A549 (cell line): ENCODE measurements at regions not wholly inside any gene's neighbourhood (a gene's known extent, or its start where the extent isn't known, plus 50 kb on each side); places are given as distances from the start of the nearest gene placed in this dataset.

Experiments
- ATAC-seq, 2 experiments: fragments of 200-7000 bp in 1 of 2; fragments of >200 bp in 1 of 2; cut with Nextera tagmentation in 1 of 2; cut with Tn5 transposase in 1 of 2; 3 replicates each; pipeline versions ENCODE4 v1.8.0 to v1.9.1; 2018 to 2020; ENCODE audit warnings: mild to moderate bottlenecking in 1 of 2, moderate library complexity in 1 of 2
- CTCF ChIA-PET: fragments of 300-600 bp; sonication (Branson Sonifier 250); formaldehyde crosslinking; extraction: SDS; loops from one replicate; lab custom pipeline; 2021; ENCODE audit warnings: antibody characterized with exemption, inconsistent platforms; lab: Yijun Ruan, JAX
- POLR2A ChIA-PET: fragments of 350-600 bp; formaldehyde crosslinking; extraction: SDS; loops from one replicate; lab custom pipeline; 2021; ENCODE audit warnings: antibody characterized with exemption, inconsistent platforms; lab: Yijun Ruan, JAX
- DNase-seq, 2 experiments: peaks; one replicate each; pipeline versions ENCODE4 v3.0.0 to v3.0.0-alpha.2; 2011 to 2016; ENCODE audit warnings: low read depth in 1 of 2, low spot score in 1 of 2
- FAIRE-seq: peaks from 2 replicates; lab custom pipeline; 2011; peaks lifted over from hg19 to GRCh38; lab: Jason Lieb, UNC
- H3K27ac ChIP-seq, 2 experiments: fragments of >200 bp; sonication (Bioruptor Twin); formaldehyde crosslinking; 3 replicates each; pipeline ENCODE4 v1.5.1; 2016 to 2017
- H3K4me1 ChIP-seq: fragments of >200 bp; sonication (Bioruptor Twin); formaldehyde crosslinking; 3 replicates; pipeline ENCODE4 v1.6.1; 2016
- H3K4me2 ChIP-seq: fragments of >200 bp; sonication (Bioruptor Twin); formaldehyde crosslinking; 3 replicates; pipeline ENCODE4 v1.6.1; 2016
- H3K4me3 ChIP-seq: fragments of >200 bp; sonication (Bioruptor Twin); formaldehyde crosslinking; 3 replicates; pipeline ENCODE4 v1.5.1; 2016
- H3K9me3 ChIP-seq: fragments of >200 bp; sonication (Bioruptor Twin); formaldehyde crosslinking; 3 replicates; pipeline ENCODE4 v1.6.1; 2016
- EHF ChIP-seq: fragments of 250-450 bp; sonication (Bioruptor Pico); IDR thresholded peaks from 2 replicates; pipeline ENCODE4 v1.5.0; 2020; ENCODE audit warnings: mild to moderate bottlenecking
- EP300 ChIP-seq, 2 experiments: fragments of >200 bp; sonication (Bioruptor Twin); formaldehyde crosslinking; IDR thresholded peaks; 2 replicates in 1 of 2; 3 replicates in 1 of 2; pipeline ENCODE4 v1.6.1; 2016 to 2017
- ESRRA ChIP-seq: fragments of 150-350 bp; IDR thresholded peaks from 2 replicates; pipeline ENCODE4 v1.6.1; 2014; ENCODE audit warnings: mild to moderate bottlenecking, low read length, borderline replicate concordance
- FOSL2 ChIP-seq, 2 experiments: fragments of 450-650 bp in 1 of 2; fragments of >200 bp in 1 of 2; sonication (Bioruptor Twin) in 1 of 2; formaldehyde crosslinking; IDR thresholded peaks; 2 replicates each; pipeline versions ENCODE4 v1.5.0 to v1.6.1; 2016 to 2020; ENCODE audit warnings: mild to moderate bottlenecking in 1 of 2, moderate library complexity in 1 of 2
- FOXS1 ChIP-seq: fragments of 250-450 bp; sonication (Bioruptor Pico); IDR thresholded peaks from 2 replicates; pipeline ENCODE4 v1.5.0; 2020; ENCODE audit warnings: mild to moderate bottlenecking, moderate library complexity
- HEYL ChIP-seq: fragments of 250-450 bp; sonication (Bioruptor Pico); IDR thresholded peaks from 2 replicates; pipeline ENCODE4 v1.8.0; 2021; ENCODE audit warnings: mild to moderate bottlenecking, moderate library complexity
- HOXA7 ChIP-seq: fragments of 250-450 bp; sonication (Bioruptor Pico); IDR thresholded peaks from 2 replicates; pipeline ENCODE4 v1.5.0; 2020; ENCODE audit warnings: mild to moderate bottlenecking, moderate library complexity
- JUN ChIP-seq, 2 experiments: fragments of >200 bp; sonication (Bioruptor Twin); formaldehyde crosslinking; IDR thresholded peaks; 2 replicates in 1 of 2; 3 replicates in 1 of 2; pipeline ENCODE4 v1.6.1; 2016 to 2017
- JUNB ChIP-seq: fragments of >200 bp; sonication (Bioruptor Twin); formaldehyde crosslinking; IDR thresholded peaks from 2 replicates; pipeline ENCODE4 v1.6.1; 2016
- KDM1A ChIP-seq: fragments of 200-600 bp; sonication (generic); IDR thresholded peaks from 2 replicates; pipeline ENCODE4 v1.6.1; 2016; ENCODE audit warnings: low read depth, mild to moderate bottlenecking
- KDM5A ChIP-seq: fragments of 200-600 bp; sonication (generic); IDR thresholded peaks from 2 replicates; pipeline ENCODE4 v1.6.1; 2016; ENCODE audit warnings: antibody characterized with exemption, mild to moderate bottlenecking
- NR3C1 ChIP-seq: fragments of >200 bp; sonication (Bioruptor Twin); formaldehyde crosslinking; IDR thresholded peaks from 3 replicates; pipeline ENCODE4 v1.6.1; 2017
- RAD21 ChIP-seq, 2 experiments: fragments of >200 bp in 1 of 2; sonication (Bioruptor Twin) in 1 of 2; formaldehyde crosslinking in 1 of 2; IDR thresholded peaks in 1 of 2; conservative IDR thresholded peaks in 1 of 2; 2 replicates in 1 of 2; 3 replicates in 1 of 2; pipeline ENCODE4 v1.6.1; 2012 to 2018; ENCODE audit warnings: inconsistent platforms in 1 of 2
- RFX5 ChIP-seq: fragments of 450-650 bp; IDR thresholded peaks from 2 replicates; pipeline ENCODE4 v1.7.1; 2014; ENCODE audit warnings: antibody characterized with exemption, mild to moderate bottlenecking, moderate library complexity
- TP53 ChIP-seq: fragments of 250-450 bp; sonication (Bioruptor Pico); IDR thresholded peaks from 2 replicates; pipeline ENCODE4 v1.5.0; 2021; ENCODE audit warnings: mild to moderate bottlenecking, moderate library complexity
- ZC3H11A ChIP-seq: fragments of 450-650 bp; IDR thresholded peaks from 2 replicates; pipeline ENCODE4 v1.6.1; 2014; ENCODE audit warnings: antibody characterized with exemption, mild to moderate bottlenecking
- ZNF302 ChIP-seq: fragments of 250-450 bp; sonication (Bioruptor Pico); IDR thresholded peaks from 2 replicates; pipeline ENCODE4 v1.9.0; 2021; ENCODE audit warnings: inconsistent platforms, mild to moderate bottlenecking, moderate library complexity
- ZSCAN20 ChIP-seq: fragments of 250-450 bp; sonication (Bioruptor Pico); IDR thresholded peaks from 2 replicates; pipeline ENCODE4 v1.8.0; 2022; ENCODE audit warnings: mild to moderate bottlenecking, moderate library complexity
- WGBS: methylation state at CpG from one replicate; pipeline ENCODE4 v1.1.6; 2017; ENCODE audit errors: missing lambda C conversion rate; 5-methylcytosine and 5-hydroxymethylcytosine counted together
- TF ChIP-seq, protein P1 (sequence below): fragments of 200-600 bp; sonication (generic); IDR thresholded peaks from 2 replicates; pipeline ENCODE4 v1.6.1; 2016; ENCODE audit warnings: antibody characterized with exemption, mild to moderate bottlenecking, moderate library complexity
- TF ChIP-seq, protein P2 (sequence below): IDR thresholded peaks from 2 replicates; pipeline ENCODE4 v1.6.1; 2012
- TF ChIP-seq, protein P3 (sequence below): fragments of 150-350 bp; IDR thresholded peaks from 2 replicates; pipeline ENCODE4 v1.6.1; 2014; ENCODE audit warnings: low read depth, mild to moderate bottlenecking, low read length
- TF ChIP-seq, protein P4 (sequence below): fragments of 250-450 bp; sonication (Bioruptor Pico); IDR thresholded peaks from 2 replicates; pipeline ENCODE4 v1.5.0; 2021; ENCODE audit warnings: mild to moderate bottlenecking, moderate library complexity, borderline replicate concordance
- TF ChIP-seq, protein P5 (sequence below): fragments of >200 bp; sonication (Bioruptor Twin); formaldehyde crosslinking; IDR thresholded peaks from 3 replicates; pipeline ENCODE4 v1.5.1; 2016

DNA sequence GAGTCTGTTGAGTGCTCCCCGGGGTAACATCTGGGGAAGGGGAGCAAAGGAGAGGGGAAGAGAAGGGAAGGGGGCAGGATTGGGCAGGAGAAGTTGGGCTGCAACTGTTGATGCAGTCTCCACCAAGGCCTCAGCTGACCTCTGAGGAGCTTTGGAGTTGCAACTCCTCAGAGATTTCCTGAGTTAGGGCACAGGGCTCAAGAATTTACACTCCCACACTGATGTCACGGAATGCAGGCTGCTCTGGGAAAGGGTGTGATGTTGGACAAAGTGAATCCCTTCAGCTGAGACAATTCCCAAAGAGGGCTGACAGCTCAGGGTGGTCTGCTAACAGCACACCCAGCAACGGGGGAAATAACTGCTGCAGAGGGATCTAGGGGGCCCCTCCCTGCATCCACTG is 295.6 kb downstream of the PCNX1 start (continued):
- TF ChIP-seq, protein P1, sequence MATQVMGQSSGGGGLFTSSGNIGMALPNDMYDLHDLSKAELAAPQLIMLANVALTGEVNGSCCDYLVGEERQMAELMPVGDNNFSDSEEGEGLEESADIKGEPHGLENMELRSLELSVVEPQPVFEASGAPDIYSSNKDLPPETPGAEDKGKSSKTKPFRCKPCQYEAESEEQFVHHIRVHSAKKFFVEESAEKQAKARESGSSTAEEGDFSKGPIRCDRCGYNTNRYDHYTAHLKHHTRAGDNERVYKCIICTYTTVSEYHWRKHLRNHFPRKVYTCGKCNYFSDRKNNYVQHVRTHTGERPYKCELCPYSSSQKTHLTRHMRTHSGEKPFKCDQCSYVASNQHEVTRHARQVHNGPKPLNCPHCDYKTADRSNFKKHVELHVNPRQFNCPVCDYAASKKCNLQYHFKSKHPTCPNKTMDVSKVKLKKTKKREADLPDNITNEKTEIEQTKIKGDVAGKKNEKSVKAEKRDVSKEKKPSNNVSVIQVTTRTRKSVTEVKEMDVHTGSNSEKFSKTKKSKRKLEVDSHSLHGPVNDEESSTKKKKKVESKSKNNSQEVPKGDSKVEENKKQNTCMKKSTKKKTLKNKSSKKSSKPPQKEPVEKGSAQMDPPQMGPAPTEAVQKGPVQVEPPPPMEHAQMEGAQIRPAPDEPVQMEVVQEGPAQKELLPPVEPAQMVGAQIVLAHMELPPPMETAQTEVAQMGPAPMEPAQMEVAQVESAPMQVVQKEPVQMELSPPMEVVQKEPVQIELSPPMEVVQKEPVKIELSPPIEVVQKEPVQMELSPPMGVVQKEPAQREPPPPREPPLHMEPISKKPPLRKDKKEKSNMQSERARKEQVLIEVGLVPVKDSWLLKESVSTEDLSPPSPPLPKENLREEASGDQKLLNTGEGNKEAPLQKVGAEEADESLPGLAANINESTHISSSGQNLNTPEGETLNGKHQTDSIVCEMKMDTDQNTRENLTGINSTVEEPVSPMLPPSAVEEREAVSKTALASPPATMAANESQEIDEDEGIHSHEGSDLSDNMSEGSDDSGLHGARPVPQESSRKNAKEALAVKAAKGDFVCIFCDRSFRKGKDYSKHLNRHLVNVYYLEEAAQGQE = no peak
- TF ChIP-seq KDM5A = no peak

DNA sequence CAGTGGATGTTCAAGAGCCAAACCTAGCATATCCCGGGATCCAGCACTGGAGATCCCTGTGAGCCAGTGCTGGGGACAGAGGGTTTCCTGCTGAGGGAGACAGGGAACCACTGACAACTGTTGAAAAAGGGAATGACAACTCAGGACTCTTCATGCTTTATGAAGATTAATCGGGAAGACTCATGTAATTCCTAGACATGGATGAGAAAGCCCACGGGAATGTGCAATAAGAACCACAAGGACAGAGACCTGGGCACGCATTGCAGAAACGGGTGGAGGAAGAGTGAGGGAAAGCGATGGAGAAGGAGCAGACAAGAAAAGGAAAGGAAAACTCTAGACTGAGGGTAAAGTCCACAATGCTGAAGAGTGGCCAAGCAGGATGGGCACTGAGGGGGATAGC is 296.0 kb downstream of the PCNX1 start:
- CTCF ChIA-PET = no interaction called here
- FAIRE-seq = no peak

DNA sequence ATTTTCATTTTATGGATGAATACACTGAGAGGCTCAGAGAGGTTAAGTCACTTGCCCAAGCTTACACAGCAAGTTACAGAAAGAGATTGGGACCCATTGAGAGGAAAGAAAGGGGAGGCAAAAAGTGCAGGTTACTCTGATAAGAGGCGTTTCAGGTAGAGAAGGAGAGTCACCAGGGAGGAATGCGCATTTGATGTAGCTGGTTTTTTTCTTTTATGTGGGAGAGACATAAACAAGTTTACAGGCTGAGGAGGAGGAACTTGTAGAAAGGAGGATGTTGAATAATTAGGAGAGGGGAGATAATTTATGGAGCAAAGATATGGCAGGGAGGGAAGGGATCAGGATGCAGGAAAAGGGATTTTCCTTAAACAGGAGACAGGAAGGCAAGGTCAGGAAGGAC is 297.0 kb downstream of the PCNX1 start:
- DNase-seq = no peak
- no peak overlapping the region for H3K4me2 ChIP-seq
- FAIRE-seq = no peak
- POLR2A ChIA-PET = no interaction called here
- 52% methylated on average over 2 of the region's 2 CpGs for WGBS
- ATAC-seq = no peak
- TF ChIP-seq RAD21 (conservative IDR thresholded peaks at IDR 0.05 in 1 of 2, IDR thresholded peaks at IDR 0.05 in 1 of 2) (no peak), JUNB (no peak), KDM1A (no peak), FOXS1 (CRISPR knock-in tag) (no peak), JUN (IDR thresholded peaks at IDR 0.05) (no peak), EP300 (IDR thresholded peaks at IDR 0.05) (no peak), FOSL2 (IDR thresholded peaks at IDR 0.05) (no peak), FOSL2 (CRISPR knock-in tag; IDR thresholded peaks at IDR 0.05) (no peak), EHF (CRISPR knock-in tag) (no peak), ZNF302 (CRISPR knock-in tag) (no peak), ZC3H11A (no peak), TP53 (CRISPR knock-in tag) (no peak), RFX5 (no peak), ZSCAN20 (CRISPR knock-in tag) (no peak), NR3C1 (no peak), HOXA7 (CRISPR knock-in tag) (no peak), KDM5A (no peak)
- TF ChIP-seq, protein P2, sequence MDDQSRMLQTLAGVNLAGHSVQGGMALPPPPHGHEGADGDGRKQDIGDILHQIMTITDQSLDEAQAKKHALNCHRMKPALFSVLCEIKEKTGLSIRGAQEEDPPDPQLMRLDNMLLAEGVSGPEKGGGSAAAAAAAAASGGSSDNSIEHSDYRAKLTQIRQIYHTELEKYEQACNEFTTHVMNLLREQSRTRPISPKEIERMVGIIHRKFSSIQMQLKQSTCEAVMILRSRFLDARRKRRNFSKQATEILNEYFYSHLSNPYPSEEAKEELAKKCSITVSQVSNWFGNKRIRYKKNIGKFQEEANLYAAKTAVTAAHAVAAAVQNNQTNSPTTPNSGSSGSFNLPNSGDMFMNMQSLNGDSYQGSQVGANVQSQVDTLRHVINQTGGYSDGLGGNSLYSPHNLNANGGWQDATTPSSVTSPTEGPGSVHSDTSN = no peak
- TF ChIP-seq, protein P3, sequence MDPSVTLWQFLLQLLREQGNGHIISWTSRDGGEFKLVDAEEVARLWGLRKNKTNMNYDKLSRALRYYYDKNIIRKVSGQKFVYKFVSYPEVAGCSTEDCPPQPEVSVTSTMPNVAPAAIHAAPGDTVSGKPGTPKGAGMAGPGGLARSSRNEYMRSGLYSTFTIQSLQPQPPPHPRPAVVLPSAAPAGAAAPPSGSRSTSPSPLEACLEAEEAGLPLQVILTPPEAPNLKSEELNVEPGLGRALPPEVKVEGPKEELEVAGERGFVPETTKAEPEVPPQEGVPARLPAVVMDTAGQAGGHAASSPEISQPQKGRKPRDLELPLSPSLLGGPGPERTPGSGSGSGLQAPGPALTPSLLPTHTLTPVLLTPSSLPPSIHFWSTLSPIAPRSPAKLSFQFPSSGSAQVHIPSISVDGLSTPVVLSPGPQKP = no peak
- TF ChIP-seq, protein P4, sequence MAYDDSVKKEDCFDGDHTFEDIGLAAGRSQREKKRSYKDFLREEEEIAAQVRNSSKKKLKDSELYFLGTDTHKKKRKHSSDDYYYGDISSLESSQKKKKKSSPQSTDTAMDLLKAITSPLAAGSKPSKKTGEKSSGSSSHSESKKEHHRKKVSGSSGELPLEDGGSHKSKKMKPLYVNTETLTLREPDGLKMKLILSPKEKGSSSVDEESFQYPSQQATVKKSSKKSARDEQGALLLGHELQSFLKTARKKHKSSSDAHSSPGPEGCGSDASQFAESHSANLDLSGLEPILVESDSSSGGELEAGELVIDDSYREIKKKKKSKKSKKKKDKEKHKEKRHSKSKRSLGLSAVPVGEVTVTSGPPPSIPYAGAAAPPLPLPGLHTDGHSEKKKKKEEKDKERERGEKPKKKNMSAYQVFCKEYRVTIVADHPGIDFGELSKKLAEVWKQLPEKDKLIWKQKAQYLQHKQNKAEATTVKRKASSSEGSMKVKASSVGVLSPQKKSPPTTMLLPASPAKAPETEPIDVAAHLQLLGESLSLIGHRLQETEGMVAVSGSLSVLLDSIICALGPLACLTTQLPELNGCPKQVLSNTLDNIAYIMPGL (CRISPR knock-in tag) = no peak
- TF ChIP-seq, protein P5, sequence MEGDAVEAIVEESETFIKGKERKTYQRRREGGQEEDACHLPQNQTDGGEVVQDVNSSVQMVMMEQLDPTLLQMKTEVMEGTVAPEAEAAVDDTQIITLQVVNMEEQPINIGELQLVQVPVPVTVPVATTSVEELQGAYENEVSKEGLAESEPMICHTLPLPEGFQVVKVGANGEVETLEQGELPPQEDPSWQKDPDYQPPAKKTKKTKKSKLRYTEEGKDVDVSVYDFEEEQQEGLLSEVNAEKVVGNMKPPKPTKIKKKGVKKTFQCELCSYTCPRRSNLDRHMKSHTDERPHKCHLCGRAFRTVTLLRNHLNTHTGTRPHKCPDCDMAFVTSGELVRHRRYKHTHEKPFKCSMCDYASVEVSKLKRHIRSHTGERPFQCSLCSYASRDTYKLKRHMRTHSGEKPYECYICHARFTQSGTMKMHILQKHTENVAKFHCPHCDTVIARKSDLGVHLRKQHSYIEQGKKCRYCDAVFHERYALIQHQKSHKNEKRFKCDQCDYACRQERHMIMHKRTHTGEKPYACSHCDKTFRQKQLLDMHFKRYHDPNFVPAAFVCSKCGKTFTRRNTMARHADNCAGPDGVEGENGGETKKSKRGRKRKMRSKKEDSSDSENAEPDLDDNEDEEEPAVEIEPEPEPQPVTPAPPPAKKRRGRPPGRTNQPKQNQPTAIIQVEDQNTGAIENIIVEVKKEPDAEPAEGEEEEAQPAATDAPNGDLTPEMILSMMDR = no peak
- CTCF ChIA-PET = no interaction called here
- H3K4me1 ChIP-seq = no peaks in the 10 kb centered on the region
- no peak overlapping the region for H3K4me3 ChIP-seq
- H3K27ac ChIP-seq = no peak overlapping the region
- no peaks in the 10 kb centered on the region for H3K9me3 ChIP-seq

More for the DNA sequence above, 296.0 kb downstream of the PCNX1 start:
- no peak overlapping the region for H3K4me3 ChIP-seq
- no peak for DNase-seq
- no peaks in the 10 kb centered on the region for H3K9me3 ChIP-seq
- H3K27ac ChIP-seq = no peak overlapping the region
- TF ChIP-seq HEYL (CRISPR knock-in tag) (no peak), ESRRA (no peak), KDM1A (no peak)
- TF ChIP-seq, protein P4 (CRISPR knock-in tag) = no peak
- TF ChIP-seq, all 56 proteins: peak for 0
- 30% methylated on average over 6 of the region's 6 CpGs for WGBS
- POLR2A ChIA-PET = interaction anchor here (0.7 kb wide), 1 partner anchor 10 kb away, joined by 4 read pairs; no protein-coding TSS in a partner anchor
- Histone ChIP-seq H3K4me2 (no peak overlapping the region), H3K4me1 (no peaks in the 10 kb centered on the region)
- no peak for ATAC-seq
